ENCODE measurements at regions not wholly inside any gene's neighbourhood (a gene's known extent, or its start where the extent isn't known, plus 50 kb on each side); places are given as distances from the start of the nearest gene placed in this dataset.

GRCh38 chr7:118525020-118525419, 300.5 kb downstream of the ANKRD7 start:
- TF ChIP-seq, protein P1, sequence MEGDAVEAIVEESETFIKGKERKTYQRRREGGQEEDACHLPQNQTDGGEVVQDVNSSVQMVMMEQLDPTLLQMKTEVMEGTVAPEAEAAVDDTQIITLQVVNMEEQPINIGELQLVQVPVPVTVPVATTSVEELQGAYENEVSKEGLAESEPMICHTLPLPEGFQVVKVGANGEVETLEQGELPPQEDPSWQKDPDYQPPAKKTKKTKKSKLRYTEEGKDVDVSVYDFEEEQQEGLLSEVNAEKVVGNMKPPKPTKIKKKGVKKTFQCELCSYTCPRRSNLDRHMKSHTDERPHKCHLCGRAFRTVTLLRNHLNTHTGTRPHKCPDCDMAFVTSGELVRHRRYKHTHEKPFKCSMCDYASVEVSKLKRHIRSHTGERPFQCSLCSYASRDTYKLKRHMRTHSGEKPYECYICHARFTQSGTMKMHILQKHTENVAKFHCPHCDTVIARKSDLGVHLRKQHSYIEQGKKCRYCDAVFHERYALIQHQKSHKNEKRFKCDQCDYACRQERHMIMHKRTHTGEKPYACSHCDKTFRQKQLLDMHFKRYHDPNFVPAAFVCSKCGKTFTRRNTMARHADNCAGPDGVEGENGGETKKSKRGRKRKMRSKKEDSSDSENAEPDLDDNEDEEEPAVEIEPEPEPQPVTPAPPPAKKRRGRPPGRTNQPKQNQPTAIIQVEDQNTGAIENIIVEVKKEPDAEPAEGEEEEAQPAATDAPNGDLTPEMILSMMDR (IDR thresholded peaks at IDR 0.05) = no peak
- TF ChIP-seq POLR2A (IDR thresholded peaks at IDR 0.05) = no peak
- TF ChIP-seq POLR2AphosphoS5 (IDR thresholded peaks at IDR 0.05) = no peak

Data from breast epithelium (tissue), 3 donors.